ENCODE measurements at regions not wholly inside any gene's neighbourhood (a gene's known extent, or its start where the extent isn't known, plus 50 kb on each side); places are given as distances from the start of the nearest gene placed in this dataset.
A peak's percentile ranks its signal among the peaks of the same experiment; 100 is the strongest.

- TF ChIP-seq FOXA1 (IDR thresholded peaks at IDR 0.05) (no peak), FOXA1 (CRISPR knock-in tag; IDR thresholded peaks at IDR 0.05) (peak; percentile 22; the same call in 1 of the 2 replicates), MTERF4 (CRISPR knock-in tag; IDR thresholded peaks at IDR 0.05) (no peak), ZBTB37 (CRISPR knock-in tag; IDR thresholded peaks at IDR 0.05) (no peak), AHDC1 (CRISPR knock-in tag; IDR thresholded peaks at IDR 0.05; ENCODE audit: borderline replicate concordance) (peak; percentile 86; the same call in 1 of the 2 replicates), DBP (CRISPR knock-in tag; IDR thresholded peaks at IDR 0.05; ENCODE audit: not compliant biosample characterization) (no peak), SOX5 (CRISPR knock-in tag; IDR thresholded peaks at IDR 0.05; ENCODE audit: borderline replicate concordance) (peak; percentile 34; the same call in 1 of the 2 replicates), HOXA3 (CRISPR knock-in tag; IDR thresholded peaks at IDR 0.05) (no peak), TEAD3 (CRISPR knock-in tag; optimal IDR thresholded peaks at IDR 0.05; ENCODE audit: borderline replicate concordance) (peak; percentile 9), CREB1 (IDR thresholded peaks at IDR 0.05) (no peak), CREB1 (CRISPR knock-in tag; IDR thresholded peaks at IDR 0.05) (0 out of 2 replicates have a peak, but pooled peaks have one; percentile 43), XRCC5 (optimal IDR thresholded peaks at IDR 0.05; ENCODE audit: low read length) (no peak), SALL1 (CRISPR knock-in tag; IDR thresholded peaks at IDR 0.05) (no peak; the same call in 1 of the 2 replicates), POGK (CRISPR knock-in tag; conservative IDR thresholded peaks at IDR 0.05) (no peak), YEATS2 (CRISPR knock-in tag; IDR thresholded peaks at IDR 0.05; ENCODE audit: borderline replicate concordance) (no peak), ZNF616 (CRISPR knock-in tag; IDR thresholded peaks at IDR 0.05; ENCODE audit: low read depth) (no peak), ZNF850 (CRISPR knock-in tag; conservative IDR thresholded peaks at IDR 0.05) (no peak), SOX6 (IDR thresholded peaks at IDR 0.05) (no peak), SOX6 (CRISPR knock-in tag; IDR thresholded peaks at IDR 0.05) (peak; percentile 60)
These were observed 161.4 kb downstream of the TM9SF2 start (continued) for GRCh38 chr13:99662678-99663077.
